ENCODE measurements at regions not wholly inside any gene's neighbourhood (a gene's known extent, or its start where the extent isn't known, plus 50 kb on each side); places are given as distances from the start of the nearest gene placed in this dataset.
"Not testable (repeated sequence)": the region's sequence is repeated elsewhere in the genome, so short reads cannot be mapped to it uniquely, and the experiment has no call there.

GRCh38 chr5:7289634-7290033, 106.3 kb upstream of the ADCY2 start:
- not testable (repeated sequence) for TF ChIP-seq CTCF (IDR thresholded peaks at IDR 0.05); EZH2 (IDR thresholded peaks at IDR 0.05; ENCODE audit: borderline replicate concordance, insufficient read depth, low read depth, low read length, poor library complexity, severe bottlenecking)
